GM12872 (cell line): ENCODE measurements at regions not wholly inside any gene's neighbourhood (a gene's known extent, or its start where the extent isn't known, plus 50 kb on each side); places are given as distances from the start of the nearest gene placed in this dataset.

Experiments
- TF ChIP-seq, protein P1 (sequence below): IDR thresholded peaks from 3 replicates; pipeline ENCODE4 v1.5.1; 2011; ENCODE audit warnings: low read depth, mild to moderate bottlenecking, low read length, moderate library complexity; ENCODE audit not compliant: insufficient read depth

DNA sequence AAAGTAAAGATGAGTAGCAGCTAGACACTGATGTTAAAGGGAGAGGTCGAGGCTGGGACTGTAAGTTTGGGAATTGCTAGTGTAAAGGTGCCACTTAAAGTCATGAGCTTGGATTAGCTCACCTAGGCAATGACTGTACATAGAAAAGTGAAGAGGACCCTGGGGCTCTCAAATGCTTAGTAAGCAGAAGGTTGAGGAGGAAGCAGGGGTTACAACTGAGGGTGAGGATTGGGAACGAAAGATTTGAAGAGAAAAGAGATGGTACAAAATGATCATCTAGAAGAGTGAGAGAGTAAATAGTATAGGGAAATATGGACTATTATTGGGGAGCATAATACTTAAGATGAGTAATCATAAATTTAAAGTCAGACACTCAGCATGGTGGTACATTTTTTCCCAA is 63.1 kb upstream of the TNFSF4 start:
- TF ChIP-seq, protein P1, sequence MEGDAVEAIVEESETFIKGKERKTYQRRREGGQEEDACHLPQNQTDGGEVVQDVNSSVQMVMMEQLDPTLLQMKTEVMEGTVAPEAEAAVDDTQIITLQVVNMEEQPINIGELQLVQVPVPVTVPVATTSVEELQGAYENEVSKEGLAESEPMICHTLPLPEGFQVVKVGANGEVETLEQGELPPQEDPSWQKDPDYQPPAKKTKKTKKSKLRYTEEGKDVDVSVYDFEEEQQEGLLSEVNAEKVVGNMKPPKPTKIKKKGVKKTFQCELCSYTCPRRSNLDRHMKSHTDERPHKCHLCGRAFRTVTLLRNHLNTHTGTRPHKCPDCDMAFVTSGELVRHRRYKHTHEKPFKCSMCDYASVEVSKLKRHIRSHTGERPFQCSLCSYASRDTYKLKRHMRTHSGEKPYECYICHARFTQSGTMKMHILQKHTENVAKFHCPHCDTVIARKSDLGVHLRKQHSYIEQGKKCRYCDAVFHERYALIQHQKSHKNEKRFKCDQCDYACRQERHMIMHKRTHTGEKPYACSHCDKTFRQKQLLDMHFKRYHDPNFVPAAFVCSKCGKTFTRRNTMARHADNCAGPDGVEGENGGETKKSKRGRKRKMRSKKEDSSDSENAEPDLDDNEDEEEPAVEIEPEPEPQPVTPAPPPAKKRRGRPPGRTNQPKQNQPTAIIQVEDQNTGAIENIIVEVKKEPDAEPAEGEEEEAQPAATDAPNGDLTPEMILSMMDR, result no peak

DNA sequence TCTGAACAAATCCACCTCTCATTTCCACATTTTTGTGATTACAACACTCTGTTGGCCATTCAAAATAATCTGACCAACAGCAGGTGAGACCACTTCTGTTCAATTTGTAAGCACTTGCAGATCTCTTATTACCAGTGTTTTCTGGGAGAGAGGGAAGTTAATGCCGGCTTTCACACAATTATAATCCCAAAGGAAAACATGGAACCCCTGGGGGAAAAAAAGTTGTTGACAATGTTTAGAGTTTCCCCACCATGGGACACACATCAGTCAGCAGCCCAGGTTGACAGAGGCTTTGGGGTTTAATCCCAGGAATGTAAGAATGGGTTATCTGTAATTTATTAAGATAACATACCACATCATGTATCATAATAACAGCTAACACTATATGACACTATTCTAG is 68.4 kb upstream of the TNFSF4 start:
- TF ChIP-seq, protein P1, result no peak

DNA sequence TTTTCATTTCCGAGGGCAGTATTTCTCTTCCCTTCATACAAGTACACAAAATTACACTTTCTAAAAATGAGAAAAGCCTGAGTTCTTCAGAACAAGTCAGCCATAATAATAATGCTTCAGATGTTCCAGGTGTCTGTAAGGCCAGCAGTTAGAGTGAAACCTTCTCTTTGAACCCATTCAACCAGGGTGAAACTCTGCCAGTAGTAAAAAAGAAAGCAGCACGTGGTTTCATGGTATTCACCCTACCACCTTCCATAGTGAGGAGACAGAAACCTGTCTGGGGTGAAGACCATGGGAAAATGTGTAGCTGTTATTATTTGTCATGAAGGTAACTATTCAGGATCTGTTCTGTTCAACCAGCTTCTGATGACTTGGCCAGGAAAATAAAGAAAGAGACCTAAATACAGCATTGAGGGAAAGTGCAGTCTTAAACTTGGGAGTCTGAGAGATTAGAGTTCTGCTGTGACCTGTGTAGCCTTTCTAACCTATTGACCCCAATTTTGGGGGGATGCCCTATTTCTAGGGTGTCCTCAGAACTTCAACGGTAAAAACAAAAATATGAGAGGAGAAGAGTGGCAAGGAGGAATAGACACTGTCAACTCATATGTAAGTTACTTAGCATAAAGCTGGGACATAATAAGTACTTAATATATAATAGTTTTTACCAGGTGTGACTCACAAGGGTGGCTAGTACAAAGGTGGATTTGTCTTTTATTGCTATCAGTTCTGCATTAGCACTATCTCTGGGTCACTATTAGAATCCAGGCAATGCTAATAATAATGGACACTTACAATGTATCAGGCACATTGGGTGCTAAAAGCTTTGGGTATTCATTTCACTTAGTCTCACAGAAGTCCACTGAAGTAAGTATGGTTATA is 70.0 kb upstream of the TNFSF4 start:
- TF ChIP-seq, protein P1, result no peak

DNA sequence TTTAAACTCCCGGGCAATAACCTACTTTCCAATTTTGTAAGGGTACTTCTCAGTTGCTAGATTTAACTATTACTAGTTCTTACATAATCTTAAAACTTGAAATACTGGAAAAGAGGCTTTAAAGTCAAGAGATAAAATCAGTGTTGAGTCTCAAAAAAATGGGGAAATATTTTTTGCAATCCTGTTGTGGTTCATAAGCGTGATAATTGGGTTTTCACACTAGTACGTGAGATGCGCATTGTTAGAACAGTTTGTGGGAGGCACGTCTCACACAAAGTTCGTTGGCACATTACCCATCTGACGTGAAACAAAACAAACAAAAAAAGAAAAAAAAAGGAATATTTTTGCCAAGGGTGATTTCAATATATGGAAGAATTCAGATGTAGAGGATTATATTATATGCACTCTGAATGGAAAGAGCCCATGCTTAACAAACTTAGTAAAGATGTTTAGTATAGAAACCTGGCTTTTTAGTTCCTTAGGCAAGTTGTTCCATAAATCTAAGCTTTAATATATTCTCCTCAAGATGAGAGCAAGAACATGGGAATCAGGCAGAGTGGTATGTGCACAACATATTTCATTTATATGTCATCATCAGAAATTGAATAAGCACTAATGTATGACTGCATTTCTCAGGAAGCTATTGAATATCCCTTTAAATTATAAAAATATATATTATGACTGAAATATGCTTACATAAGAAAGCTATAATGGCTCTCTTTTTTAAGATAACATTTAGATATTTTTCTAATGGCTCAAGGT is 73.9 kb upstream of the TNFSF4 start:
- TF ChIP-seq, protein P1, result no peak

DNA sequence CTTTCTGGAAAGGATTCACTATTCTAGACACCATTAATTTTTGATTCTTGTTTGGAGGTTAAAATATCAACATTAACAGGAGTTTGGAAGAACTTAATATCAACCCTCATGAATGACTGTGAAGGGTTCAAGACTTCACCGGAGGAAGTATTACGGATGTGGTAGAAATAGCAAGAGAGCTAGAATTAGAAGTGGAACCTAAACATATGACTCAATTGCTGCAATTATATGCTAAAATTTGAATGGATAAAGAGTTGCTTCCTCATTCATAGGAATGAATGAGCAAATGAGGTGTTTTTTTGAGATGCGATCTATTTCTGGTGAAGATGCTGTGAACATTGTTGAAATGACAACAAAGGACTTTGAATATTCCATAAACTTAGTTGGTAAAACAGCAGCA is 77.9 kb upstream of the TNFSF4 start:
- TF ChIP-seq, protein P1, result no peak

DNA sequence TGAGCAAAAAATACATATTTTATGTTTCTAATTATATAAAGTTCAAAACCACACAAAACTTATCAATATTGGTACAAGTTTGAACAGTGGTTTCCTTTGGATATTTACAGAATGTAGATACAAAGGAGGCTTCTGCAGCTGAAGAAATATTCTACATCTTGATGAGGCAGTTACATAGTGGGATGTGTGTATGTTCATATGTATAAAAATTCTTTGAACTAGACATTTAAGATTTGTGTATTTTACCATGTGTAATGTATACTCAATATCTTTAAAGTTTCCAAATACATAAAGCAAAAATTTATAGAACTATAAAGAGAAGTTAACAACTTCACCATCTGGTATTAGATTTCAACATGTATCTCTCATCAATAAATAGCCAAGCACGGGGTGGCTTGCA is 80.7 kb upstream of the TNFSF4 start:
- TF ChIP-seq, protein P1, result no peak

DNA sequence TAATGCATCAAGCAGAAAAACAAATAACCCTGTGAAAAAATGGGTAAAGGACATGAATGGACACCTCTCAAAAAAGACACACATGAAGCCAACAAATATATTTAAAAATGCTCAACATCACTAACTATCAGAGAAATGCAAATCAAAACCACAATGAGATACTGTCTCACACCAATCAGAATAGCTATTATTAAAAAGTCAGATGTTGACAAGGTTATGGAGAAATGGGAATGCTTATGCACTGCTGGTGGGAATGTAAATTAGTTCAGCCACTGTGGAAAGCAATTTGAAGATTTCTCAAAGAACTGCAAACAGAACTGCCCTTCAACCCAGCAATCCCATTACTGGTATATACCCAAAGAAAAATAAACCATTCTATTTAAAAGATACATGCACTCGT is 86.6 kb upstream of the TNFSF4 start:
- TF ChIP-seq, protein P1, result no peak
